Gastrocnemius medialis (tissue), 4 donors: ENCODE measurements at regions not wholly inside any gene's neighbourhood (a gene's known extent, or its start where the extent isn't known, plus 50 kb on each side); places are given as distances from the start of the nearest gene placed in this dataset.

ENCODE experiments used
- CTCF ChIP-seq, 5 experiments: fragments of 450-650 bp in 3 of 5; fragments of 200-600 bp in 2 of 5; sonication (generic) in 2 of 5; IDR thresholded peaks in 4 of 5; conservative IDR thresholded peaks in 1 of 5; 1 replicate in 4 of 5; 2 replicates in 1 of 5; pipeline ENCODE4 v1.5.1; 2016 to 2019; ENCODE audit warnings: antibody characterized with exemption in 5 of 5, mild to moderate bottlenecking in 3 of 5, moderate library complexity in 3 of 5
- POLR2A ChIP-seq, 2 donors: fragments of 450-650 bp; IDR thresholded peaks; one replicate each; pipeline ENCODE4 v1.6.1; 2017; ENCODE audit warnings: antibody characterized with exemption in 2 of 2, mild to moderate bottlenecking in 2 of 2, moderate library complexity in 2 of 2

DNA sequence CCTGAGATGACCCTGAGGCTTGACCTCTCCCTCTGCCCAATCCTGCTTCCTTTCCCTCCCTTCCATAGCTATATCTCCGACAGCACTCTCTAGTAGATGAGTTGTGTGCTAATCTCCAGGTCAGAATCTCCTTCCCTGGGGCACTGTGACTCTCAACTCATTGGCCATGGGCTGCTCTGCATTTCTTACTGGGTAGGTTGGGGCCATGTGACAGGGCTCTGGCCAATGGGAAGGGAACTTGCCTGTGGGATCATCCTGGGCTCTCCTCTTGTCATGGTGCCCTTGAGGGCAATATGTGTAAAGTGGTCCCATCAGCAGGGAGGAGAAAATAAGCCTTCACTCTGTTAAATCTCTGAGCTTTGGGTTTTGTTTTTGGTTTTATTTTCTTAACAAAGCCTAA, 80.1 kb upstream of the ANKRD1 start:
- TF ChIP-seq POLR2A (IDR thresholded peaks at IDR 0.05): no peak
- TF ChIP-seq CTCF (IDR thresholded peaks at IDR 0.05 in 4 of 5, conservative IDR thresholded peaks at IDR 0.05 in 1 of 5): no peak
